ENCODE measurements at regions not wholly inside any gene's neighbourhood (a gene's known extent, or its start where the extent isn't known, plus 50 kb on each side); places are given as distances from the start of the nearest gene placed in this dataset.

DNA sequence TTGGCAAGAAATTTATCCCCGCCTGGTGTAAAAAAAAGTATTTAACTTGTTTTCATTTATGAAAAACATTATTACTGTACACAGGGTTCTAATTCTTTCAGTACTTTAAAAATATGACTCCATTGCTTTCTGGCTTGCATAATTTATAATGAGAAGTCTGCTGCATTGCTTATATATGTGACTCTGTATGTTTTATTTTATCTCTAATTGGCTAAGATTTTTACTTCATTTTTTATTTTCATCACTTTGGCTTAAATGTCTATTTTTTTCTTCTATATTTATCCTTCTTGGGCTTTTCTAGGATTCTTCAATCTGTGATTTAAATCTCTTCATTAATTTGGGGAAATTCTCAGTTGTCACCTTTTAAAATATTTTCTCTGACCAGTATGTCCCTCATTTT, 636.6 kb upstream of the NR2F2 start:
- no peak for TF ChIP-seq ZNF8 (CRISPR knock-in tag; IDR thresholded peaks at IDR 0.05)
- no peak for TF ChIP-seq PATZ1 (CRISPR knock-in tag; IDR thresholded peaks at IDR 0.05; ENCODE audit: borderline replicate concordance)
- no peak for TF ChIP-seq ZFP3 (CRISPR knock-in tag; IDR thresholded peaks at IDR 0.05)
- TF ChIP-seq OSR1 (CRISPR knock-in tag; IDR thresholded peaks at IDR 0.05) = no peak
- no peak for TF ChIP-seq CSDC2 (CRISPR knock-in tag; IDR thresholded peaks at IDR 0.05)
- no peak for TF ChIP-seq TCF4 (CRISPR knock-in tag; IDR thresholded peaks at IDR 0.05; ENCODE audit: borderline replicate concordance)

All from SK-N-SH treated with all-trans-retinoic acid at 6 μM for 48 hours (cell line).